Occipital lobe (tissue), 1 donor: ENCODE measurements at regions not wholly inside any gene's neighbourhood (a gene's known extent, or its start where the extent isn't known, plus 50 kb on each side); places are given as distances from the start of the nearest gene placed in this dataset.
"Not testable (repeated sequence)": the region's sequence is repeated elsewhere in the genome, so short reads cannot be mapped to it uniquely, and the experiment has no call there.

Source experiments
- DNase-seq: peaks from one replicate; lab custom pipeline; 2025; lab: John Stamatoyannopoulos, UW

- peak; percentile 1 for DNase-seq
Measured at GRCh38 chr5:117652036-117652957, 1077.7 kb upstream of the SEMA6A start.

- DNase-seq: no peak
Measured at GRCh38 chr5:117649821-117650220, 1075.2 kb upstream of the SEMA6A start.

- DNase-seq: no peak
Measured at GRCh38 chr5:117645400-117645799, 1070.8 kb upstream of the SEMA6A start.

- DNase-seq: no peak
Measured at GRCh38 chr5:117638581-117638980, 1064.0 kb upstream of the SEMA6A start.

- DNase-seq: no peak
Measured at GRCh38 chr5:117633093-117633492, 1058.5 kb upstream of the SEMA6A start.

GRCh38 chr5:117624201-117624600 lies 1049.6 kb upstream of the SEMA6A start:
- DNase-seq: no peak

- DNase-seq: no peak
Measured at GRCh38 chr5:117623042-117623805, 1048.6 kb upstream of the SEMA6A start.

GRCh38 chr5:117621921-117622320 lies 1047.3 kb upstream of the SEMA6A start:
- DNase-seq: no peak

GRCh38 chr5:117615226-117615625 lies 1040.6 kb upstream of the SEMA6A start:
- no peak for DNase-seq

GRCh38 chr5:117614408-117614807 lies 1039.8 kb upstream of the SEMA6A start:
- no peak for DNase-seq

- no peak for DNase-seq
Measured at GRCh38 chr5:117604845-117605244, 1030.2 kb upstream of the SEMA6A start.

GRCh38 chr5:117599811-117600210 lies 1025.2 kb upstream of the SEMA6A start:
- DNase-seq: not testable (repeated sequence)

- peak; percentile 27 for DNase-seq
Measured at GRCh38 chr5:117594166-117594565, 1019.5 kb upstream of the SEMA6A start.

- DNase-seq: no peak
Measured at GRCh38 chr5:117590944-117591343, 1016.3 kb upstream of the SEMA6A start.

GRCh38 chr5:117588611-117589010 lies 1014.0 kb upstream of the SEMA6A start:
- DNase-seq: no peak

- DNase-seq: no peak
Measured at GRCh38 chr5:117587111-117587510, 1012.5 kb upstream of the SEMA6A start.

- no peak for DNase-seq
Measured at GRCh38 chr5:117568622-117569021, 994.0 kb upstream of the SEMA6A start.

GRCh38 chr5:117568126-117568525 lies 993.5 kb upstream of the SEMA6A start:
- no peak for DNase-seq

- no peak for DNase-seq
Measured at GRCh38 chr5:117562647-117563046, 988.0 kb upstream of the SEMA6A start.

- no peak for DNase-seq
Measured at GRCh38 chr5:117561531-117561930, 986.9 kb upstream of the SEMA6A start.

GRCh38 chr5:117559005-117559844 lies 984.6 kb upstream of the SEMA6A start:
- no peak for DNase-seq

GRCh38 chr5:117551236-117551635 lies 976.6 kb upstream of the SEMA6A start:
- no peak for DNase-seq
